ENCODE measurements at regions not wholly inside any gene's neighbourhood (a gene's known extent, or its start where the extent isn't known, plus 50 kb on each side); places are given as distances from the start of the nearest gene placed in this dataset.
"Not testable (repeated sequence)": the region's sequence is repeated elsewhere in the genome, so short reads cannot be mapped to it uniquely, and the experiment has no call there.

GRCh38 chrX:46366381-46367207 lies 178.6 kb downstream of the ZNF674 start:
- DNase-seq, result no peak

DNA sequence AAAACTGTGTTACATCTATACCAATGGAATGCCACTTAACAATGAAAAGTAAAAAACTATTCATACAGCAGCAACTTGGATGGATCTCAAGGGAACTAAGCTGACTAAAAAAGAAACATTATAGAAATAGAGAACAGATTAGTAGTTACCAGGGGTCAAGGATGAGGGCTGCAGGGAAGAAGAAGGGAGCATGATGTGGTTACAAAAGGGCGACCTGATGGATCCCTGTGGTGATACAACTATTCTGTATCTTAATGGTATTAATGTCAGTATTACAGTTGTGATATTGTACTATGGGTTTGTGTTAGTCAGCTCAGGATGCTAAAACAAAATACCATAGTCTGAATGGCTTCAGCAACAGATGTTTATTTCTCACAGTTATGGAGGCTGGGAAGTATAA lies 190.7 kb downstream of the ZNF674 start:
- DNase-seq, result no peak

DNA sequence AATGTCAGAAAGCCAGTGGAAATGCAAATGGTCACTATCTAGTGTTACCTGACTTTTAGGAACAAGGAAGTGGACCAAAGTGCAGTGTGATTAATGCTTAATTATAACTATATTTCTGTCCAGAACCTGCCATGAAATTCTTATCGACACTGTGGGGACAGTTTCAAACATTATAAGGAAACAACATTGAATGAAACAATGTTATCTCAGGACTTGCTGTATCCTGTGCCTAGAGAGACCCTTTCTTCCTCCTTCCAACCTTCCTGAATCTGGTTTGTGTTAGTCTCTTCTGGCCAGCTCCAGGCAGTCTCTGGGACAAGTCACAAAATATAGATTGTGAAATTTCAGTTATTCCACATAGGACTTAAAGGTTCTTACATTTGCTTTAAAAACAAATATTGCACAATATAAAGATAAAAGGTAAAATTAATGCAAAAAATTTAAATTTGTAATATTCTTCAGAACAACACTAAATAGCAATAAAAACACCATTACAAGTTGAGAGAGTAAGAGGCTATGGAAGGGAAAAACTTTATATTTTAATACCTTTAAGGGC lies 203.4 kb downstream of the ZNF674 start:
- no peak for DNase-seq

- no peak for DNase-seq
These were observed 204.5 kb downstream of the ZNF674 start for GRCh38 chrX:46340696-46341095.

GRCh38 chrX:46333550-46333949 lies 211.7 kb downstream of the ZNF674 start:
- no peak for DNase-seq

DNA sequence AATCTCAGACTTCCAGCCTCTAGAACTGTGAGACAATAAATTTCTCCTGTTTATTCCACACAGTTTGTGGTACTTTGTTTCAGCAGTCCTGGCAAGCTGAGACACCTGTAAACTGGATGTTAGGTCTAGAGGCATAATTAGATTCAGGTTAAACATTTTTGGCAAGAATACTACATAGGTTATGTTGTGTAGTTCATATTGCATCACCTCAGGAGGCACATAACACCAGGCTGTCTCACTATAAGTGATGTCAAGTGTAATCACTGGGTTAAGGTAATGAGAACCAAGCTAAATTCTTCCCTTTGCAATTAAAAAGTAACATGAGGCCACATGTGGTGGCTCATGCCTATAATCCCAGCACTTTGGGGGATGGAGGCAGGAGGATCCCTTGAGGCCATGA lies 214.2 kb downstream of the ZNF674 start:
- no peak for DNase-seq

GRCh38 chrX:46330513-46330912 lies 214.7 kb downstream of the ZNF674 start:
- no peak for DNase-seq

- DNase-seq, result no peak
These were observed 217.1 kb downstream of the ZNF674 start for GRCh38 chrX:46328133-46328532.

DNA sequence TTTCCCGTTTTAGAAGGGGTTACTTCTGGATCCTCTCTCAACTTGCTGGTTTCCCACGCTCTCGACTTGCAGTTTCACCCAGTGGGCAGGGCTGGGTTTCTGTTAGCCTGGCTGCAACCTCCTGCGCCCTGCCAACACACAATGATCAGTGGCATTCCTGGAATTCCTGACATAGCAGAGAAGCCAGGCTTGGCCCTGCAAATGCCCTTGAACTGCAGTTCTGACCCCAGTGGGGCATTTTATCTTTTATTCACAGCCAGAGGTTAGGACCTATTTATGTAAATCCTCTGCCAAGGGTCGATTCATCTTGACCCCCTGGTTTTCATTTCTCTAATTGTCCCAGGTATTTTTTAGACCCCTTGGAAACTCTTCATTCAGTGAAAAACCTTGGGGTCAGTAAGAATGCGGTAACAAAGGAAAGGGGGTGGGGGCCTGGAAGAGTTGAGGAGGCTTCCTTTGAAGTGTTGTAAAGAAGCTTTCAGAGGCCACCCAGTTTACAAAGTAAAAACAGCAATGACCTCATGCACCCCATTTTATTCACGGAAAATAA lies 217.6 kb downstream of the ZNF674 start:
- no peak for DNase-seq

DNA sequence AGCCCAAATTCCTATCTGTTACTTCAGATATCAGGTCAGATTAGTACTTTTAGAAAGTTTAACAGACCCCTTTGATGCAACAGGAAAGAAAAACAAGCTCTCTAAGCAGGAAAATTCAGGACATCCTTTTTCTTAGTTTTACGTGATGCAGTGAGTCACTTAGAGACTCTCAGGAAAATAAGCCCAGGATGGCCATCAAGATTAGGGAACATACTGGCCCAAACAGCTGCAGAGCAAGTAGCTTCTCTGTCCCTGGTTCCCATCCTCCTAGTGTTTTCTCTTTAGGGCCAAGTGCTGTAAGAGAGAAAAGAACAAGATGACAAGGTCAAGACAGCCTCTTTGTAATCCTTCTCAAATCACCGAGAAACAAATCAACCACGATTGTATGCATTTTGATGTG lies 219.1 kb downstream of the ZNF674 start:
- no peak for DNase-seq

DNA sequence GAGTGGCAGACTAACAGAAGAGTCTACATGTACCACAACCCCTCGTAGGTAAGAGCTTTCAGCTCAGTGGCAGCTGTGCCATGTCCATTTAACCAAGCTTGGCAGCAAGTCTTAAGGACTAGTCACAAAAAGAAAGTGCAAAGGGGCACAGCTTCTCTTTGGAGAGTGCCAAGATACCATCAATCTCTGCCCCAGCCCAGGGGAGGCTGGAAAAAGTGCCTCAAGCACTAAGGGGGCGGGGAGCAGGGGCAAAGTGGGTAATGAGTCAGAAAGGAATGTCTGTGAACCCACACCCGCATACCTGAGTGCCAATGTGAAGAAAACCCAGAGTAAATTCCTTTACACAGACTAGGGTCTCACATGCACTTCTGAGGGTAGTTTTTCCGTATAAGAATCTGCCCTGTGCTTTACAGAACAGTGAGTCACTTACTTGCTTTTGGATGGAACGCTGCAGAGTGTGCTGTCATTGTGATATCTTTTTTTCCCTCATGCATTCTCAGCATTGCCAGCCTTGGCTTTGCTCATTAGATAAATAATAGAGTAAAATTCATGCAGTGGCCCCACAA lies 219.8 kb downstream of the ZNF674 start:
- peak; percentile 67 for DNase-seq

DNA sequence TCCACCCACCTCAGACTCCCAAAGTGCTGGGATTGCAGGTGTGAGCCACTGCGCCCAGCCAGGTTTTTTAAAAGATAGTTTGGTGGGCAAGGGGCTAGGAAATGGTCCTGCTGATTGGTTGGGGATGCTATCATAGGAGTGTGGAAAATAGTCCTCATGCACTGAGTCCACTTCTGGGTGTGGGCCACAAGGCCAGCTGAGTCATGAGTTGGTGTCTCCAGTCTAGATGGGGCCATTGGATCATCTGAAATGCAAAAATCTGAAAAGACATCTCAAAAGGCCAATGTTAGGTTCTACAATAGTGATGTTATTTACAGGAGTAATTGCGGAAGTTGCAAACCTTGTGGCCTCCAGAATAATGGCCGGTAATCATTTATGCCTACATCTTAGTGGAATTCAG lies 221.1 kb downstream of the ZNF674 start:
- no peak for DNase-seq

- DNase-seq, result not testable (repeated sequence)
These were observed 222.3 kb downstream of the ZNF674 start for GRCh38 chrX:46322929-46323328.

DNA sequence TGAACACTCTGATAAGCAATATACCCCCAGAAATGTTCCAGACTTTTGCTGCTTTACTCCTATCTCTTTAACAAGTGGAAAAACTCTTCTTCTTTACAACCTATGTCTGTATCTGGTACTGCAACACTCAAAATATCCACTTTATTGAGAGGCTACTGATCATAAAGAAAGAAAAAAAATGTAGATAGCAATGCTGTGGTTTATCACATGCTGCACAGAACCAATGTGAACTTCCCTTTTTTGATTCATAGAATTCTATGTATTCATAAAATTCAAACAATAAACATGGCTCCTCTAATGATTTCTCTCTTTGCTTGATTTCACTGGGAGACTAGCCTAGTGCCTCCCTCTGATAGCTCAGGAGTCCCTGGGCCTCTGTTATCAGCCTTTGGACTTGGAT lies 223.5 kb downstream of the ZNF674 start:
- DNase-seq, result no peak

DNA sequence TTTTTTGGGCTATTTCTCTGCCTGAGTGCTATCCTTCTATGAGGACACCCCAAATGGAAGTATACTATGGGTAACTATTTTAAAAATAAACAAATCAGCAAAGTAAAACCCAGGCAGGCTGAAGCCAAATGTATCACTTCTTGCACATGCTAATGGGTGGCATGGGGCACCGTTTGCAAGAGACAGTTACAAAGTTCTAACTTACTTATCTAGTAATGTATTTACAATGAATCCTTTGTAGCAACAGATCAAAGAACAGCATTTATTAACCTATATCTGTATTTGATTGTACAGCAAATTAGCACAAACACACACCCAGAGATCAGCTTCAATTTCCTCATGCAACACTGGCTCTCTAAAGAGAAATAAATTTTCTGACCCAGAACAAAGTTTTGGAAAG lies 225.5 kb downstream of the ZNF674 start:
- DNase-seq, result no peak

- no peak for DNase-seq
These were observed 226.7 kb downstream of the ZNF674 start for GRCh38 chrX:46318551-46318950.

DNA sequence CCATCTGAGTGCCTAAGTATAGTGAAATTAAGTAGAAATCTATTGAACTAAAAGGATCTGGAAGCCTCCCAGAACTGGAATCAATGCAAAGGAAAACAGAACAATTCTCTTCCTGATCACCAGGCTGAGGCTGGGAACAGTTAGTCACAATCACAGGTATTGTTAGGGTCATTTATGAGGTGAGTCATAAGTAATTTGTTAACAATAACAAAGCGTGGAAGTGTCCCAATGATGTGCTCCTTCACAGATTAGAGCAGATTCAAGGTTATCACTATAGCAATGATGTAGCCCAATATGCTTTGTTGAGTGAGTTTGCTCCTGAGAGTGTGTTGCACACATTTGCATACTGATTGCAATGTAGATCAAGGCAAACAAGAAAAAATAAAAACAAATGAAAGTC lies 228.1 kb downstream of the ZNF674 start:
- no peak for DNase-seq

GRCh38 chrX:46311581-46312120 lies 233.6 kb downstream of the ZNF674 start:
- DNase-seq, result no peak

DNA sequence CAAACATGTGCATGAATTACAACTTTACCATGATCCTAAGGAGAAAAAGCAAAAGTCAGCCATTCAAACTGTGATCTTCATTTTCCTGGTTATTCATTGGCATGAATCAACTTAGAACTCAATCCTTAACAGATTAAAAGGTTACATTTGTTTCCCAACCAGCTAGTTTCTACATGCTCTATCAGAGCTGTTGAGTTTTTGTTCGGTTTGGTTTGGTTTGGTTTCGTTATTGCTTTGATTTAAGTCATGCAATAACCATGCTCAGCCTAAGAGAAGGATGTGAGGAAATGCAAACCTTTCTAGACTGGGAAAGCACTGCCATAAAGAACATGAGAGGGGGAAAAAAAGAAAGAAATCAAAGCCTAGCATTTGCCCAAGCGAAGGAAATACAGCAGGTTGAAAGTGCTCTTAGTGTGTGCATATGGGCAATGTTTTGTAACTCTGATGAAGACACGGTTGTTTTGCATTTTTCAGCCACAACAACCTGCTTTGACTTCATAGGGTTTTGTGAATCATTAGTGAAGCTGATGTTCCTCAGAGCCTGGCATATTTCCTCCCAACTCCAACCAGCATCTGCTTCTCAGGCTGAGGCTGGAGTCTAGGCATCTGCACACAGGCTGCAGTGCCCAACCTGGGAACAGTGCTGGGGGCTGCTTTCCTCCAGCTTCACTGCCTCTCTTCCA lies 234.3 kb downstream of the ZNF674 start:
- DNase-seq, result no peak

DNA sequence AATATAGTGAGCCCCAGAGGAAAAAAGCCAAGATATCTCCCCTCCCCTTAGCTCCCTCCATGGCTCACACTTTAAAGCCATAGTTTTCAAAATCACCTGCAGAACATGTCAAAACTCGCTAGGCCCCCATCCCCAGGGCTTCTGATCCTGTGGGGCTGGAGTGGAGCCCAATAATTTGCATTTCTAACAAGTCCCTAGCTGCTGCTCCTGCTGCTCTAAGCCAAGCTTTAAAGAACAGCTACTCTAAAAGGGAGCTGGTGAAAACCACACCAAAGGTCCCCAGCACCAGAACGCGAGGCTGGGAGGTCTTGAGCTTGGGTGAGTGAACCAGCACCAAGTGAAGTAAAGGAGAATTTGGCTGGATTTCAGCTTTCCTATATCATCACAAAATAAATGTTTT lies 237.1 kb downstream of the ZNF674 start:
- no peak for DNase-seq

GRCh38 chrX:46306103-46306502 lies 239.1 kb downstream of the ZNF674 start:
- DNase-seq, result no peak

DNA sequence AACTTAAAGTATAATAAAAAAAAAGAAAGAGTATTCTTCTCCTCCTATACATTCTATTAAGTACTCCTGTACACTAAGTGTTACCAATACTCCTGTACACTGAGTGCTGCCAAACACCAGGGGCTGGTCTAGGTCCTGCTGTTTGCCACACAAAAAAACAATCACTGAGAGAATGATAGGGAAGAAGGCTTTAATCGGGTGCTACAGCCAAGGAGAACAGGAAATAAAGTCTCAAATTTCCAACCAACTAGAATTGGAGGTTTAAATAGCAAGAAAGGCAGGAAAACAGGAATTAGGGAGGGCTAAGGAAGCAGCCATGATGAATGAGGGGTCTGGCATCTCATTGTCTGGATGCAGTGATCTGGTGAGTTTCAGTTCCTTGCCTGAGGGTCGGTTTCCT lies 239.8 kb downstream of the ZNF674 start:
- DNase-seq, result no peak

GRCh38 chrX:46301903-46302302 lies 243.3 kb downstream of the ZNF674 start:
- DNase-seq, result no peak

All from activated CD8-positive, alpha-beta memory T cell treated with anti-CD3 and anti-CD28 coated beads for 24 hours (primary cell).